WERI-Rb-1 (cell line): ENCODE measurements at regions not wholly inside any gene's neighbourhood (a gene's known extent, or its start where the extent isn't known, plus 50 kb on each side); places are given as distances from the start of the nearest gene placed in this dataset.

ENCODE experiments used
- DNase-seq: peaks from one replicate; pipeline ENCODE4 v3.0.0-alpha.2; 2020
- H3K27ac ChIP-seq: fragments of 250-450 bp; sonication (Bioruptor Pico); 2 replicates; pipeline ENCODE4 v1.5.1; 2020; ENCODE audit warnings: mild to moderate bottlenecking, moderate library complexity
- H3K27me3 ChIP-seq: fragments of 250-450 bp; sonication (Bioruptor Pico); 2 replicates; pipeline ENCODE4 v1.5.1; 2021; ENCODE audit warnings: mild to moderate bottlenecking, low read depth, moderate library complexity; ENCODE audit not compliant: insufficient read depth, severe bottlenecking
- H3K36me3 ChIP-seq: fragments of 250-450 bp; sonication (Bioruptor Pico); 2 replicates; pipeline ENCODE4 v1.5.1; 2020; ENCODE audit warnings: mild to moderate bottlenecking, moderate library complexity
- H3K4me3 ChIP-seq: 2 replicates; pipeline ENCODE4 v1.5.1; 2011; ENCODE audit warnings: low read depth, mild to moderate bottlenecking, control low read depth, low read length
- H3K9me3 ChIP-seq: fragments of 250-450 bp; sonication (Bioruptor Pico); 2 replicates; pipeline ENCODE4 v1.5.1; 2021; ENCODE audit warnings: mild to moderate bottlenecking, moderate library complexity; ENCODE audit not compliant: severe bottlenecking
- TF ChIP-seq, protein P1 (sequence below): IDR thresholded peaks from 2 replicates; pipeline ENCODE4 v1.5.1; 2011; ENCODE audit warnings: low read depth, mild to moderate bottlenecking, control low read depth, inconsistent platforms, low read length

DNA sequence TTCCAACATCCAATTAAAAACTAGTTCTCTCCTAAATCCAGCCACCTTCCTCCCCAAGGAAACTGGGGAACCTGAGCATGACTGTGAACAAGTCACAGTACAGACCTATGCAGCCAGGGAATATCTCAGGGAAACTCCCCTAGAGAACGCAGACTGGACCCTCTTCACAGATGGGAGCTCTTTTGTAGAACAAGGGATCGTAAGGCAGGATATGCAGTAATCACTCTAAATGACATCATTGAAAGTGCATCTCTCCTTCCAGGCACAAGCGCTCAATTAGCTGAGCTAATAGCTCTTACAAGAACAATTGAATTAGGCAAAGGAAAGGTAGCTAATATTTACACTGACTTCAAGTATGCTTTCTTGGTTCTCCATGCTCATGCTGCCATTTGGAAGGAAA lies 1331.7 kb downstream of the UQCRFS1 start:
- Histone ChIP-seq H3K36me3 (no peaks in the 10 kb centered on the region), H3K27ac (no peak overlapping the region), H3K4me3 (no peak overlapping the region), H3K9me3 (no peaks in the 10 kb centered on the region), H3K27me3 (no peaks in the 10 kb centered on the region)
- TF ChIP-seq, protein P1, sequence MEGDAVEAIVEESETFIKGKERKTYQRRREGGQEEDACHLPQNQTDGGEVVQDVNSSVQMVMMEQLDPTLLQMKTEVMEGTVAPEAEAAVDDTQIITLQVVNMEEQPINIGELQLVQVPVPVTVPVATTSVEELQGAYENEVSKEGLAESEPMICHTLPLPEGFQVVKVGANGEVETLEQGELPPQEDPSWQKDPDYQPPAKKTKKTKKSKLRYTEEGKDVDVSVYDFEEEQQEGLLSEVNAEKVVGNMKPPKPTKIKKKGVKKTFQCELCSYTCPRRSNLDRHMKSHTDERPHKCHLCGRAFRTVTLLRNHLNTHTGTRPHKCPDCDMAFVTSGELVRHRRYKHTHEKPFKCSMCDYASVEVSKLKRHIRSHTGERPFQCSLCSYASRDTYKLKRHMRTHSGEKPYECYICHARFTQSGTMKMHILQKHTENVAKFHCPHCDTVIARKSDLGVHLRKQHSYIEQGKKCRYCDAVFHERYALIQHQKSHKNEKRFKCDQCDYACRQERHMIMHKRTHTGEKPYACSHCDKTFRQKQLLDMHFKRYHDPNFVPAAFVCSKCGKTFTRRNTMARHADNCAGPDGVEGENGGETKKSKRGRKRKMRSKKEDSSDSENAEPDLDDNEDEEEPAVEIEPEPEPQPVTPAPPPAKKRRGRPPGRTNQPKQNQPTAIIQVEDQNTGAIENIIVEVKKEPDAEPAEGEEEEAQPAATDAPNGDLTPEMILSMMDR, result no peak
- DNase-seq, result no peak

DNA sequence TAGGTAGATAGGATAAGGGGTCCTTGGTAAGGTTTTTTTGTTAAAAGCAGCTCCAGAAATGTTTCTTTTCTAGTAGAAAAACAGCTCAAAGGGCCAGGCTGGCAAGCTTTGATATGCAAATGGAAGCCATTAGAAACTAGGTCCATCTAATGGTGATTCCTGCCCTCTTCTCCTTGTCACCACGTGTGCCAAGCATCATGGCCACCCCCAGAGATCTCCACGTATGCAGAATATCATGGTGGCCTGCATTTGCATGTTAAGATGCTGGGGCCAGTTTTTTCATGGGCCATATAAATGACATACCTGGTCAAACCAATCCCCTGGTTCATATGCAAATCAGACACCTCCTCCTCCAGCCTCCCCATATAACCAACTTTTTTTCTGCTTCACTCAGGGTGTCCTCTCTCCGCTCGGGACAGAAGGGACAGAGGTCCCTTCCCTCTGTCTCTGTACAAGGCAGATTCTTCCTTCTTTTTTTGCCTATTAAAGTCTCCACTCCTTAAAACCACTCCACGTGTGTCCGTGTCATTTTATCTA lies 1335.9 kb downstream of the UQCRFS1 start:
- H3K27me3 ChIP-seq, result no peaks in the 10 kb centered on the region
- no peak overlapping the region for H3K4me3 ChIP-seq
- no peak for DNase-seq
- H3K27ac ChIP-seq, result no peak overlapping the region
- TF ChIP-seq, protein P1, result no peak
- no peaks in the 10 kb centered on the region for H3K36me3 ChIP-seq
- no peaks in the 10 kb centered on the region for H3K9me3 ChIP-seq

DNA sequence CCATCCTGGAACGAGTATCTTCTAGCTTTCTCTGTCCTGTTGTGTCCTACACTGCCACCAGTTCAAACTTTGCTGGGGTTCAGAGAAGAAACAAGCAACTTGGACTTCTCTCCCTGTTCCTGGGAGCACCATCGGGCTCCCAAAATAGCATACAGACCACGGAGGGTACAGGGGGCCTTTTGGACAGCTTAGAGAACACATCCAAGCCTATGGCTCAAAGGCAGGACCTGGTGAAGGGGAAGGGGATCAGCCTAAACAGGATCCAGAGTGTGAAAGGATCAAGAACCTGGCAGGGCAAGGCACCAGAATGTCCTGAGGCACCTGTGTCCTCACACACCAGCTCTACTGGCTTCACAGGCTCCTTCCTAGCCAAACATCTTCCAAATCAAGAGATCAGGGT lies 1336.5 kb downstream of the UQCRFS1 start:
- H3K27ac ChIP-seq, result no peak overlapping the region
- H3K9me3 ChIP-seq, result no peaks in the 10 kb centered on the region
- no peak overlapping the region for H3K4me3 ChIP-seq
- no peak for DNase-seq
- no peaks in the 10 kb centered on the region for H3K36me3 ChIP-seq
- H3K27me3 ChIP-seq, result no peaks in the 10 kb centered on the region
- TF ChIP-seq, protein P1, result no peak

DNA sequence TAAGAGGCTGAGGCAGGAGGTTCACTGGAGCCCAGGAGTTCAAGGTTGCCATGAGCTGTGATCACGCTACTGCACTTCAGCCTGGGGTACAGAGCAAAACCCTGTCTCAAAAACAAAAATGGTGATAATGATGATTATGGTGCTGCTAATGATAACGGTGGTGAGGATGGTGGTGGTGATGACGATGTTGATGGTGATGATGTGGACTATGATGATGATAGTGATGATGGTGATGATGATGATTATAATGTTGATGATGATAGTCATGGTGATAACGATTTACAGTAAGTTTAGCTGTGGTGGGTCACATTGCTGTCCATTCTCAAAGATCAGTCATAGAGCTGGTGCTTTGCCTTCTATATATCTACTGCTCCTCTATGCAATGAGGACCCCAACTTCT lies 1340.6 kb downstream of the UQCRFS1 start:
- DNase-seq, result no peak
- no peaks in the 10 kb centered on the region for H3K9me3 ChIP-seq

DNA sequence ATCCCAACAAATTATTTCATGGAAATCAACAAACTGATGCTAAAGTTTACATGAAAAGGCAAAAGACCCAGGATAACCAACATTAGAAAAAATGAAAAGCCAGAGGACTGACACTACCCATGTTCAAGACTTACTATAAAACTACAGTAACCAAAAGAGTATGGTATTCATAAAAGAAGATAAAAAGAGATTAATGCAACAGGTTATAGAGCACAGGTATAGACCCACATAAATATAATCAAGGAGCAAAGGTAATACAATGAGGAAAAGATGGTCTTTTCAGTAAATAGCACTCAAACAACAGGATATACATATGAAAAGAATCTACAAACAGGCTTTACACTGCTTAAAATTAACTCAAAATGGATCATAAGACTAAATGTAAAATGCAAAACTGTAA lies 1342.7 kb downstream of the UQCRFS1 start:
- no peak for DNase-seq
- no peaks in the 10 kb centered on the region for H3K36me3 ChIP-seq
- TF ChIP-seq, protein P1, result no peak
- H3K9me3 ChIP-seq, result no peaks in the 10 kb centered on the region
- no peaks in the 10 kb centered on the region for H3K27me3 ChIP-seq
- no peak overlapping the region for H3K4me3 ChIP-seq
- H3K27ac ChIP-seq, result no peak overlapping the region

More for the DNA sequence above, 1340.6 kb downstream of the UQCRFS1 start:
- H3K36me3 ChIP-seq, result no peaks in the 10 kb centered on the region
- TF ChIP-seq, protein P1, result no peak
- H3K4me3 ChIP-seq, result no peak overlapping the region
- no peak overlapping the region for H3K27ac ChIP-seq
- H3K27me3 ChIP-seq, result no peaks in the 10 kb centered on the region

DNA sequence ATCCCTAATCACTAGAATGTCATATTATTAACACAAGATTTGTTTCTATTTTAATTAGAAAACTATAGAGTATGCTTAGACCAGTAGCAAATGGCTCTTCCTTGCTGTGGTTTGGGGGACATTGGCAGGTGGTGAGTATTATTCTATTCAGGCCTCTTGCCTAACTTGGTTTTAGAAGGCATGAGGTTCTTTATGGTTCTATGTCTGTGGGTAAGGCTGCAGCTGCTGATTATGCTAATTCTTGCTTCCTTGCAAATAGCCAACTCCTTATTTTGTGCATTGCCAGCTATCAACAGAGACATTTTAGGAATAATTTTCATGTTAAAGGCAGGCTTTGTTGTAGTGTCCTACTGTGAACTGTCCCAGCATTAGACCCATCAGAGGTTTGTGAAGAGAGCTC lies 1344.9 kb downstream of the UQCRFS1 start:
- DNase-seq, result no peak
- H3K4me3 ChIP-seq, result no peak overlapping the region
- no peaks in the 10 kb centered on the region for H3K36me3 ChIP-seq
- TF ChIP-seq, protein P1, result no peak
- H3K27ac ChIP-seq, result no peak overlapping the region
- H3K27me3 ChIP-seq, result no peaks in the 10 kb centered on the region
- H3K9me3 ChIP-seq, result no peaks in the 10 kb centered on the region
